GM12891 (cell line): ENCODE measurements at regions not wholly inside any gene's neighbourhood (a gene's known extent, or its start where the extent isn't known, plus 50 kb on each side); places are given as distances from the start of the nearest gene placed in this dataset.
"Not testable (repeated sequence)": the region's sequence is repeated elsewhere in the genome, so short reads cannot be mapped to it uniquely, and the experiment has no call there.

Source experiments
- PAX5 ChIP-seq: IDR thresholded peaks from 2 replicates; pipeline ENCODE4 v1.6.1; 2011; ENCODE audit warnings: low read length, moderate library complexity, mild to moderate bottlenecking; ENCODE audit not compliant: insufficient read depth, severe bottlenecking
- POLR2A ChIP-seq: IDR thresholded peaks from 2 replicates; pipeline ENCODE4 v1.6.1; 2011; ENCODE audit warnings: low read depth, low read length, control low read depth
- POLR2AphosphoS5 ChIP-seq: IDR thresholded peaks from 2 replicates; pipeline ENCODE4 v1.6.1; 2011; ENCODE audit warnings: low read depth, low read length, control low read depth
- SPI1 ChIP-seq: IDR thresholded peaks from 2 replicates; pipeline ENCODE4 v1.6.1; 2011; ENCODE audit warnings: low read depth, low read length, control low read depth
- TAF1 ChIP-seq: IDR thresholded peaks from 2 replicates; pipeline ENCODE4 v1.6.1; 2011; ENCODE audit warnings: low read depth, low read length, control low read depth

- TF ChIP-seq POLR2AphosphoS5, POLR2A, TAF1, PAX5, SPI1: not testable (repeated sequence)
These were observed 262.0 kb downstream of the TGIF2LY start for GRCh38 chrY:3840818-3841217.
